ENCODE measurements at regions not wholly inside any gene's neighbourhood (a gene's known extent, or its start where the extent isn't known, plus 50 kb on each side); places are given as distances from the start of the nearest gene placed in this dataset.

- no peak for DNase-seq (ENCODE audit: low spot score)
These were observed 456.8 kb upstream of the GJE1 start for GRCh38 chr6:141675957-141676356.

GRCh38 chr6:141669141-141669540, 463.6 kb upstream of the GJE1 start:
- no peak for DNase-seq (ENCODE audit: low spot score)

- DNase-seq (ENCODE audit: low spot score): peak; percentile 1
These were observed 465.0 kb upstream of the GJE1 start for GRCh38 chr6:141667580-141668309.

GRCh38 chr6:141666187-141666586, 466.5 kb upstream of the GJE1 start:
- no peak for DNase-seq (ENCODE audit: low spot score)

GRCh38 chr6:141664744-141665143, 468.0 kb upstream of the GJE1 start:
- DNase-seq (ENCODE audit: low spot score): no peak

GRCh38 chr6:141659582-141659981, 473.1 kb upstream of the GJE1 start:
- DNase-seq (ENCODE audit: low spot score): no peak

GRCh38 chr6:141658696-141659095, 474.0 kb upstream of the GJE1 start:
- no peak for DNase-seq (ENCODE audit: low spot score)

- DNase-seq (ENCODE audit: low spot score): no peak
These were observed 474.9 kb upstream of the GJE1 start for GRCh38 chr6:141657812-141658211.

- DNase-seq (ENCODE audit: low spot score): no peak
These were observed 479.1 kb upstream of the GJE1 start for GRCh38 chr6:141653590-141653989.

- no peak for DNase-seq (ENCODE audit: low spot score)
These were observed 490.8 kb upstream of the GJE1 start for GRCh38 chr6:141641951-141642350.

- DNase-seq (ENCODE audit: low spot score): no peak
These were observed 491.3 kb upstream of the GJE1 start for GRCh38 chr6:141641406-141641805.

GRCh38 chr6:141635621-141636020, 497.1 kb upstream of the GJE1 start:
- no peak for DNase-seq (ENCODE audit: low spot score)

GRCh38 chr6:141634269-141634668, 498.5 kb upstream of the GJE1 start:
- DNase-seq (ENCODE audit: low spot score): no peak

GRCh38 chr6:141624301-141624700, 508.4 kb upstream of the GJE1 start:
- DNase-seq (ENCODE audit: low spot score): no peak

- DNase-seq (ENCODE audit: low spot score): no peak
These were observed 514.5 kb upstream of the GJE1 start for GRCh38 chr6:141618180-141618581.

- peak; percentile 12 for DNase-seq (ENCODE audit: low spot score)
These were observed 522.0 kb upstream of the GJE1 start for GRCh38 chr6:141610741-141611140.

GRCh38 chr6:141607956-141608355, 524.8 kb upstream of the GJE1 start:
- DNase-seq (ENCODE audit: low spot score): no peak

- no peak for DNase-seq (ENCODE audit: low spot score)
These were observed 534.2 kb upstream of the GJE1 start for GRCh38 chr6:141598487-141598886.

- DNase-seq (ENCODE audit: low spot score): no peak
These were observed 537.9 kb upstream of the GJE1 start for GRCh38 chr6:141594874-141595273.

GRCh38 chr6:141593311-141593710, 539.4 kb upstream of the GJE1 start:
- DNase-seq (ENCODE audit: low spot score): no peak

- peak; percentile 24 for DNase-seq (ENCODE audit: low spot score)
These were observed 545.1 kb upstream of the GJE1 start for GRCh38 chr6:141587482-141588266.

- no peak for DNase-seq (ENCODE audit: low spot score)
These were observed 551.7 kb upstream of the GJE1 start for GRCh38 chr6:141580988-141581552.

- no peak for DNase-seq (ENCODE audit: low spot score)
These were observed 552.6 kb upstream of the GJE1 start for GRCh38 chr6:141580131-141580530.
